Kidney (tissue), 13 donors: ENCODE measurements at regions not wholly inside any gene's neighbourhood (a gene's known extent, or its start where the extent isn't known, plus 50 kb on each side); places are given as distances from the start of the nearest gene placed in this dataset.
A peak's percentile ranks its signal among the peaks of the same experiment; 100 is the strongest.

ENCODE experiments used
- DNase-seq, 5 donors: peaks; one replicate each; pipeline ENCODE4 v3.0.0-alpha.2; 2013 to 2020
- FAIRE-seq: peaks from 2 replicates; lab custom pipeline; 2012; peaks lifted over from hg19 to GRCh38; lab: Jason Lieb, UNC
- H3K27ac ChIP-seq, 2 donors: one replicate each; pipeline ENCODE4 v1.7.0; 2013; ENCODE audit warnings: low read depth in 2 of 2, low read length in 2 of 2, inconsistent platforms in 1 of 2
- H3K27me3 ChIP-seq: one replicate; pipeline ENCODE4 v1.7.1; 2013; ENCODE audit warnings: low read length, inconsistent platforms; ENCODE audit not compliant: control insufficient read depth, insufficient read depth
- H3K36me3 ChIP-seq, 3 donors: one replicate each; pipeline versions ENCODE4 v1.7.0 to v1.7.1; 2013; ENCODE audit warnings: low read length in 3 of 3, control low read depth in 1 of 3, inconsistent platforms in 1 of 3; ENCODE audit not compliant: insufficient read depth in 3 of 3, control insufficient read depth in 2 of 3
- H3K4me1 ChIP-seq, 3 donors: one replicate each; pipeline versions ENCODE4 v1.7.0 to v1.7.1; 2013; ENCODE audit warnings: low read length in 3 of 3, inconsistent platforms in 1 of 3, low read depth in 1 of 3; ENCODE audit not compliant: control insufficient read depth in 2 of 3, insufficient read depth in 2 of 3
- H3K4me3 ChIP-seq, 3 donors: one replicate each; pipeline versions ENCODE4 v1.7.0 to v1.8.1; 2013; ENCODE audit warnings: low read length in 3 of 3, control low read depth in 1 of 3, inconsistent platforms in 1 of 3
- H3K9ac ChIP-seq, 3 donors: one replicate each; pipeline versions ENCODE4 v1.7.0 to v1.7.1; 2013; ENCODE audit warnings: low read length in 3 of 3, control low read depth in 1 of 3, inconsistent platforms in 1 of 3
- H3K9me3 ChIP-seq, 3 donors: one replicate each; pipeline versions ENCODE4 v1.7.0 to v1.7.1; 2013; ENCODE audit warnings: low read length in 3 of 3, control low read depth in 1 of 3, inconsistent platforms in 1 of 3; ENCODE audit not compliant: control insufficient read depth in 2 of 3, insufficient read depth in 1 of 3
- intact Hi-C: fragments of 100-400 bp; cut with DNase I; formaldehyde crosslinking; loops from one replicate; pipeline ENCODE4 v1.11.1; 2022
- TF ChIP-seq, protein P1 (sequence below): IDR thresholded peaks from 3 replicates; pipeline ENCODE4 v1.5.1; 2012; ENCODE audit warnings: mild to moderate bottlenecking, moderate library complexity, borderline replicate concordance; ENCODE audit not compliant: insufficient read depth; ENCODE audit errors: extremely low read depth
- donor health status: control.
- donor health status: control.
- donor health status: control.
- donor health status: control.
- donor health status: control.
- donor health status: DM: yes; HTN: yes; CAD: no.
- donor health status: Normal renal cell carcinoma (clear cell type).

- Histone ChIP-seq H3K4me3 (no peak overlapping the region), H3K4me1 (no peaks in the 10 kb centered on the region), H3K27me3 (no peaks in the 10 kb centered on the region), H3K9ac (no peak overlapping the region), H3K27ac (no peak overlapping the region), H3K36me3 (no peaks in the 10 kb centered on the region), H3K9me3 (no peaks in the 10 kb centered on the region)
- DNase-seq, result no peak
- intact Hi-C loops, result no loop called here
- TF ChIP-seq, protein P1, sequence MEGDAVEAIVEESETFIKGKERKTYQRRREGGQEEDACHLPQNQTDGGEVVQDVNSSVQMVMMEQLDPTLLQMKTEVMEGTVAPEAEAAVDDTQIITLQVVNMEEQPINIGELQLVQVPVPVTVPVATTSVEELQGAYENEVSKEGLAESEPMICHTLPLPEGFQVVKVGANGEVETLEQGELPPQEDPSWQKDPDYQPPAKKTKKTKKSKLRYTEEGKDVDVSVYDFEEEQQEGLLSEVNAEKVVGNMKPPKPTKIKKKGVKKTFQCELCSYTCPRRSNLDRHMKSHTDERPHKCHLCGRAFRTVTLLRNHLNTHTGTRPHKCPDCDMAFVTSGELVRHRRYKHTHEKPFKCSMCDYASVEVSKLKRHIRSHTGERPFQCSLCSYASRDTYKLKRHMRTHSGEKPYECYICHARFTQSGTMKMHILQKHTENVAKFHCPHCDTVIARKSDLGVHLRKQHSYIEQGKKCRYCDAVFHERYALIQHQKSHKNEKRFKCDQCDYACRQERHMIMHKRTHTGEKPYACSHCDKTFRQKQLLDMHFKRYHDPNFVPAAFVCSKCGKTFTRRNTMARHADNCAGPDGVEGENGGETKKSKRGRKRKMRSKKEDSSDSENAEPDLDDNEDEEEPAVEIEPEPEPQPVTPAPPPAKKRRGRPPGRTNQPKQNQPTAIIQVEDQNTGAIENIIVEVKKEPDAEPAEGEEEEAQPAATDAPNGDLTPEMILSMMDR, result no peak
- FAIRE-seq, result no peak
Observed at GRCh38 chr15:91625506-91625905, 228.0 kb upstream of the SLCO3A1 start.

DNA sequence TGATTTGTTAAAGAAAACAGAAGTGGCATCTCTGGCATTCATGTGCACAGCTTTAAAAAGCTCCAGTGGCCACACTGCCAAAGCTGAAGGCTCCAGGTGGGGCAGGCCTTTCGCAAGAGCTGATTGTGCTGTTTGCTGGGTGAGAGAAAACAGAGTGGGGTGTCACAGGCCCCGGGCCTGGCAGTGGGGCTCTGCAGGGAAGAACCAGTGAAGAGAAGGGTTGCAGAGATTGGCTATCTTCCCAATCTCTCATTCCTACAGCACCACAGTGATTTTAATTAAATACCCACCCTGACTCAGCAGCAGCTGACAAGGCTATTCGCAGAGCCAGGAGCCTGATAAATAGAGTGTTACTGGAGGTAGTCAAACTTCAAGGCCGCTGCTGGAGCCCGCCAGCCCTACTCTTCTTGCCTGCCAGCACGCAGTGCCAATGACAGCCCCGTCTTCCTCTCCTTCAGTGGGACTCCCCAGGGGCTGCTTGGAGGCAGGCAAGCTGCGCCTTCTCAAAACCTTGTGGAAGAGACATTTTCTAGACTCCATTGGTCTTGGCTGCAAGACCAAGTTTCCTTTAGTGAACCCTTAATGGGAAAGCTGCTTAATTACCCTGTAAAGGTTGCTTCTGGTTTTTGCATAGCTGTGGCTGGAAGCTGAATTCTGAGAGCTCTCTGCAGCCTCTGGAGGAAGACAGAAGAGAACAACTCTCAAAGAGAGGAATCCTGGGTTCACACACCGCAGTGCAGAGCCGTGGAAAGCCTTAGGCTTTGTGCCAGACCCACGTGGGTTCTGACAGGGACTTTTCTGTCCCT, 225.8 kb upstream of the SLCO3A1 start:
- FAIRE-seq, result no peak
- no peak overlapping the region for H3K27ac ChIP-seq
- peak in 2 of 5 donors; percentile 13 to 24 for DNase-seq

DNA sequence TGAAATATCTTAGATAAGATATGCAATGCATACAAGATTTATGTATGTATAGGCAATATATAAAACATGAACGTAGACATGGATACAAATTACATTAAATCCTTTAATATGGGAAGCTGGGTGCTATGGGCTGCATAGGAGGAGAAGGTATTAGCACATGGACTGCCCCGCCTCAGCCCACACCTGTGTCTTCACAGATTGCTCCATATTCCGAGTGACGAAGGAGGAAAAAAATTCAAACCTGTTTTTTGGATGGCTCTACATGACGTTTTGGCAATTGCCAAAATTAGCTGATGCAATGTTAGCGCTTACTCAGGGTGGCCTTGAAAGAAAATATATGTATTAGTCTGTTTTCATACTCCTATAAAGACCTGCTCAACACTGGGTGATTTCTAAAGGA, 223.4 kb upstream of the SLCO3A1 start:
- H3K9me3 ChIP-seq, result no peaks in the 10 kb centered on the region
- TF ChIP-seq, protein P1, result no peak
- no peak overlapping the region for H3K4me3 ChIP-seq
- no peak overlapping the region for H3K9ac ChIP-seq
- H3K27me3 ChIP-seq, result no peaks in the 10 kb centered on the region
- intact Hi-C loops, result no loop called here
- DNase-seq (no peak), FAIRE-seq (no peak)
- H3K4me1 ChIP-seq, result no peaks in the 10 kb centered on the region
- no peaks in the 10 kb centered on the region for H3K36me3 ChIP-seq
- no peak overlapping the region for H3K27ac ChIP-seq

More for the DNA sequence above, 225.8 kb upstream of the SLCO3A1 start:
- no peak overlapping the region for H3K4me3 ChIP-seq
- H3K27me3 ChIP-seq, result no peaks in the 10 kb centered on the region
- intact Hi-C loops, result no loop called here
- no peaks in the 10 kb centered on the region for H3K9me3 ChIP-seq
- H3K4me1 ChIP-seq, result no peaks in the 10 kb centered on the region
- no peak overlapping the region for H3K9ac ChIP-seq
- TF ChIP-seq, protein P1, result no peak
- no peaks in the 10 kb centered on the region for H3K36me3 ChIP-seq
